H1 (cell line): ENCODE measurements at regions not wholly inside any gene's neighbourhood (a gene's known extent, or its start where the extent isn't known, plus 50 kb on each side); places are given as distances from the start of the nearest gene placed in this dataset.

Experiments used
- CTCF ChIA-PET: fragments of 300-600 bp; sonication (Branson Sonifier 250); formaldehyde crosslinking; loops from one replicate; lab custom pipeline; 2021; ENCODE audit not compliant: partially characterized antibody; lab: Charles Lee
- POLR2A ChIA-PET: fragments of 300-600 bp; sonication (Branson Sonifier 250); formaldehyde crosslinking; loops from one replicate; lab custom pipeline; 2021; ENCODE audit warnings: inconsistent platforms; ENCODE audit not compliant: partially characterized antibody; lab: Charles Lee
- DNase-seq, 2 experiments: peaks; one replicate each; pipeline versions ENCODE4 v3.0.0 to v3.0.0-alpha.2; 2010 to 2022; ENCODE audit warnings: low spot score in 2 of 2, low read depth in 1 of 2, mixed read lengths in 1 of 2
- FAIRE-seq: peaks from 2 replicates; lab custom pipeline; 2011; peaks lifted over from hg19 to GRCh38; lab: Jason Lieb, UNC
- H2AFZ ChIP-seq: 2 replicates; pipeline ENCODE4 v1.8.1; 2012; ENCODE audit warnings: low read length, inconsistent platforms
- H2AK5ac ChIP-seq: 2 replicates; pipeline ENCODE4 v1.6.1; 2013; ENCODE audit warnings: low read depth, low read length
- H2BK120ac ChIP-seq: replicated peaks from 2 replicates; pipeline ENCODE3; 2013; ENCODE audit warnings: low read depth, low read length, inconsistent platforms
- H2BK12ac ChIP-seq: 2 replicates; pipeline ENCODE4 v1.6.1; 2013; ENCODE audit warnings: low read depth, low read length
- H2BK15ac ChIP-seq: 2 replicates; pipeline ENCODE4 v1.6.1; 2013; ENCODE audit warnings: low read length
- H2BK20ac ChIP-seq: 2 replicates; pipeline ENCODE4 v1.6.1; 2013; ENCODE audit warnings: low read length
- H2BK5ac ChIP-seq: 2 replicates; pipeline ENCODE4 v1.6.1; 2013; ENCODE audit warnings: low read depth, low read length
- H3K14ac ChIP-seq: 2 replicates; pipeline ENCODE4 v1.6.1; 2013; ENCODE audit warnings: inconsistent platforms; ENCODE audit not compliant: insufficient read length
- H3K18ac ChIP-seq: 2 replicates; pipeline ENCODE4 v1.6.1; 2013; ENCODE audit warnings: low read length; ENCODE audit errors: extremely low read depth
- H3K23ac ChIP-seq: 2 replicates; pipeline ENCODE4 v1.6.1; 2013; ENCODE audit warnings: inconsistent platforms; ENCODE audit not compliant: insufficient read length
- H3K23me2 ChIP-seq: 2 replicates; pipeline ENCODE4 v1.6.1; 2013; ENCODE audit warnings: low read depth, low read length
- H3K27ac ChIP-seq: 2 replicates; pipeline ENCODE4 v1.6.1; 2011; ENCODE audit warnings: low read depth, low read length, inconsistent platforms
- H3K27me3 ChIP-seq, 4 experiments: replicated peaks in 1 of 4; 1 replicate in 1 of 4; 2 replicates in 3 of 4; pipeline versions ENCODE4 v1.6.1 to v1.8.1; 2011 to 2013; ENCODE audit warnings: low read length in 3 of 4, mild to moderate bottlenecking in 3 of 4, inconsistent platforms in 2 of 4, mixed read lengths in 2 of 4, moderate library complexity in 1 of 4; ENCODE audit not compliant: control insufficient read depth in 3 of 4, insufficient read depth in 3 of 4; ENCODE audit errors: extremely low read depth in 1 of 4
- H3K36me3 ChIP-seq, 4 experiments: 2 replicates each; pipeline versions ENCODE4 v1.6.1 to v1.8.1; 2011 to 2013; ENCODE audit warnings: mild to moderate bottlenecking in 4 of 4, low read length in 3 of 4, moderate library complexity in 2 of 4, control low read depth in 1 of 4, inconsistent platforms in 1 of 4; ENCODE audit not compliant: insufficient read depth in 4 of 4, control insufficient read depth in 2 of 4
- H3K4ac ChIP-seq: replicated peaks from 2 replicates; pipeline ENCODE3; 2013; ENCODE audit warnings: low read length, low read depth, mixed read lengths, inconsistent platforms; ENCODE audit not compliant: insufficient read length
- H3K4me1 ChIP-seq, 4 experiments: replicated peaks in 1 of 4; 1 replicate in 1 of 4; 2 replicates in 3 of 4; pipeline versions ENCODE4 v1.6.1 to v1.8.1; 2011 to 2013; ENCODE audit warnings: low read length in 3 of 4, inconsistent platforms in 2 of 4, mixed read lengths in 1 of 4; ENCODE audit not compliant: insufficient read depth in 4 of 4, control insufficient read depth in 3 of 4
- H3K4me2 ChIP-seq, 2 experiments: 2 replicates each; pipeline versions ENCODE4 v1.6.1 to v1.8.1; 2011 to 2013; ENCODE audit warnings: low read depth in 2 of 2, low read length in 2 of 2, control low read depth in 1 of 2, inconsistent platforms in 1 of 2, mild to moderate bottlenecking in 1 of 2; ENCODE audit not compliant: insufficient read depth in 1 of 2
- H3K4me3 ChIP-seq, 4 experiments: fragments of 200-600, 300-600 bp in 1 of 4; sonication (generic), shearing (Covaris generic), sonication (Bioruptor Twin) in 1 of 4; 2 replicates each; pipeline versions ENCODE4 v1.5.1 to v1.8.1; 2011 to 2016; ENCODE audit warnings: low read length in 4 of 4, low read depth in 3 of 4, control low read depth in 2 of 4, inconsistent platforms in 2 of 4, mild to moderate bottlenecking in 2 of 4, mixed read lengths in 1 of 4, moderate library complexity in 1 of 4; ENCODE audit not compliant: insufficient read depth in 2 of 4; ENCODE audit errors: extremely low read depth in 1 of 4
- H3K56ac ChIP-seq: replicated peaks from 2 replicates; pipeline ENCODE3; 2013; ENCODE audit warnings: low read depth, mild to moderate bottlenecking, mixed read lengths, low read length, inconsistent platforms; ENCODE audit not compliant: insufficient read length
- H3K79me1 ChIP-seq: 2 replicates; pipeline ENCODE4 v1.6.1; 2013; ENCODE audit warnings: low read depth, low read length, control low read depth
- H3K79me2 ChIP-seq, 2 experiments: 2 replicates each; pipeline versions ENCODE4 v1.6.1 to v1.8.1; 2012 to 2013; ENCODE audit warnings: low read length in 2 of 2, mild to moderate bottlenecking in 2 of 2, inconsistent platforms in 1 of 2; ENCODE audit not compliant: insufficient read depth in 2 of 2, control insufficient read depth in 1 of 2
- H3K9ac ChIP-seq, 4 experiments: replicated peaks in 1 of 4; 1 replicate in 1 of 4; 2 replicates in 3 of 4; pipeline versions ENCODE4 v1.6.1 to v1.8.1; 2011 to 2013; ENCODE audit warnings: low read depth in 3 of 4, low read length in 3 of 4, control low read depth in 2 of 4, mild to moderate bottlenecking in 2 of 4, moderate library complexity in 2 of 4, inconsistent platforms in 1 of 4; ENCODE audit errors: extremely low read depth in 1 of 4
- H3K9me3 ChIP-seq, 2 experiments: 2 replicates each; pipeline versions ENCODE4 v1.6.1 to v1.8.1; 2012 to 2013; ENCODE audit warnings: mild to moderate bottlenecking in 2 of 2, moderate library complexity in 2 of 2, control low read depth in 1 of 2, inconsistent platforms in 1 of 2, low read depth in 1 of 2, low read length in 1 of 2, mixed read lengths in 1 of 2; ENCODE audit not compliant: insufficient read depth in 2 of 2
- H4K20me1 ChIP-seq, 2 experiments: replicated peaks in 1 of 2; 2 replicates each; pipeline versions ENCODE3 to v1.8.1; 2011 to 2013; ENCODE audit warnings: inconsistent platforms in 2 of 2, low read length in 2 of 2, mild to moderate bottlenecking in 1 of 2; ENCODE audit not compliant: insufficient read depth in 2 of 2, control insufficient read depth in 1 of 2
- H4K5ac ChIP-seq: 2 replicates; pipeline ENCODE4 v1.6.1; 2013; ENCODE audit warnings: low read length, low read depth, mixed read lengths, inconsistent platforms; ENCODE audit not compliant: insufficient read length
- H4K8ac ChIP-seq: 2 replicates; pipeline ENCODE4 v1.8.0; 2013; ENCODE audit warnings: mild to moderate bottlenecking, moderate library complexity, low read length, inconsistent platforms; ENCODE audit not compliant: insufficient read depth; ENCODE audit errors: extremely low read depth
- H4K91ac ChIP-seq: replicated peaks from 2 replicates; pipeline ENCODE3; 2013; ENCODE audit warnings: low read length, mixed read lengths, inconsistent platforms; ENCODE audit not compliant: insufficient read length
- BRCA1 ChIP-seq: IDR thresholded peaks from 2 replicates; pipeline ENCODE4 v1.6.1; 2012; ENCODE audit warnings: low read depth, low read length, improper control_type of control experiment
- EP300 ChIP-seq, 2 experiments: IDR thresholded peaks; 1 replicate in 1 of 2; 2 replicates in 1 of 2; pipeline ENCODE4 v1.6.1; 2011 to 2012; ENCODE audit warnings: low read depth in 2 of 2, low read length in 2 of 2, mild to moderate bottlenecking in 2 of 2, borderline replicate concordance in 1 of 2, inconsistent platforms in 1 of 2, moderate library complexity in 1 of 2
- HDAC2 ChIP-seq, 2 experiments: fragments of 300-600 bp in 1 of 2; sonication (generic) in 1 of 2; IDR thresholded peaks; 2 replicates each; pipeline ENCODE4 v1.6.1; 2011 to 2012; ENCODE audit warnings: low read depth in 2 of 2, low read length in 2 of 2, mild to moderate bottlenecking in 2 of 2, moderate library complexity in 2 of 2, borderline replicate concordance in 1 of 2, inconsistent platforms in 1 of 2
- NRF1 ChIP-seq: IDR thresholded peaks from 2 replicates; pipeline ENCODE4 v1.6.1; 2011; ENCODE audit warnings: mild to moderate bottlenecking, low read depth, low read length, improper control_type of control experiment
- POLR2A ChIP-seq, 2 experiments: IDR thresholded peaks; 1 replicate in 1 of 2; 2 replicates in 1 of 2; pipeline ENCODE4 v1.6.1; 2011; ENCODE audit warnings: low read depth in 2 of 2, low read length in 2 of 2, mild to moderate bottlenecking in 2 of 2; ENCODE audit errors: control extremely low read depth in 1 of 2
- POU5F1 ChIP-seq: IDR thresholded peaks from 2 replicates; pipeline ENCODE4 v1.6.1; 2011; ENCODE audit warnings: low read depth, mild to moderate bottlenecking, low read length, moderate library complexity
- SP1 ChIP-seq: IDR thresholded peaks from 2 replicates; pipeline ENCODE4 v1.6.1; 2011; ENCODE audit warnings: low read depth, low read length
- SRF ChIP-seq: IDR thresholded peaks from 2 replicates; pipeline ENCODE4 v1.6.1; 2011; ENCODE audit warnings: mild to moderate bottlenecking, low read depth, low read length, moderate library complexity
- WGBS, 2 experiments: shearing (Covaris generic) in 1 of 2; methylation state at CpG; one replicate each; pipeline versions ENCODE4 v1.1.6 to v1.1.7; 2013 to 2015; ENCODE audit warnings: low lambda C conversion rate in 2 of 2, mixed read lengths in 2 of 2, inconsistent platforms in 1 of 2, low coverage in 1 of 2, missing lambda C conversion rate in 1 of 2; ENCODE audit not compliant: insufficient replicate concordance in 2 of 2, insufficient coverage in 1 of 2, insufficient read length in 1 of 2; ENCODE audit errors: extremely low coverage in 1 of 2, missing lambda C conversion rate in 1 of 2; 5-methylcytosine and 5-hydroxymethylcytosine counted together

DNA sequence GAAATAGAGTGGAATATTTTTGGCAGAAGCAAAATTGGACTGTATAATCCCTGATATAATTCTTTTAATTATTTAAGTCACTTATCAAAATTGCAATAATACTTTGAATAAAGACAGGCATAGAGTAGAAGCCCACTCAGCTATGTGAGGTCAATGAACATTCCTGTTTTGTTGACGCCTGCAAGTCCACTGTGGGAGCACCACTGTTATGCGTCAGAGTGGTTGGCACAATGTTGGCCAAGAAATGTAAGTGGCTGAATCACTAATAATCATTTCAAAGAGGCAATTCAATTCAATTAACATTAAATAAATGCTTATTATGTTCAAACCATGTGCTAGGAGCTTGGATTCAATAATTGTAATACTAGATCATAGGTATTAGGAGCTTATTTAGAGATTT lies 221.0 kb downstream of the SPCS3 start:
- DNase-seq = no peak
- H3K27ac ChIP-seq = no peak overlapping the region
- H3K9me3 ChIP-seq = no peaks in the 10 kb centered on the region
- H3K9ac ChIP-seq = no peak overlapping the region
- no peaks in the 10 kb centered on the region for H3K36me3 ChIP-seq
- ChIA-PET POLR2A (no interaction called here), CTCF (interaction anchor here (0.7 to 1.2 kb wide), 3 partner anchors 10 to 593 kb away, joined by 3 to 5 read pairs (median 4); no protein-coding TSS in a partner anchor)
- FAIRE-seq = no peak
- no peak for TF ChIP-seq BRCA1
- no peak for TF ChIP-seq SRF
- no peak for TF ChIP-seq POU5F1
- no peak for TF ChIP-seq HDAC2 (IDR thresholded peaks at IDR 0.05; ENCODE audit: borderline replicate concordance in 1 of 2, low read depth in 2 of 2, low read length in 2 of 2)
- TF ChIP-seq EP300 (IDR thresholded peaks at IDR 0.05; ENCODE audit: borderline replicate concordance in 1 of 2, low read depth in 2 of 2, low read length in 2 of 2) = no peak
- no peak for TF ChIP-seq SP1
- no peak for TF ChIP-seq POLR2A (IDR thresholded peaks at IDR 0.05; ENCODE audit: control extremely low read depth in 1 of 2, low read depth in 2 of 2, low read length in 2 of 2)
- TF ChIP-seq NRF1 = no peak
- 92% methylated on average over 2 of the region's 2 CpGs; no CpG with 5 or more reads in 1 of the 2 experiments for WGBS, 2 experiments
- no peaks in the 10 kb centered on the region for H4K20me1 ChIP-seq
- H3K23ac ChIP-seq = no peak overlapping the region
- no peak overlapping the region for H3K14ac ChIP-seq
- H3K4me1 ChIP-seq = peaks cover 0 to 4% (median 0%) of the 10 kb centered on the region in 4 experiments; a peak in 2 of 7 replicates
- H2AK5ac ChIP-seq = no peak overlapping the region
- H2AFZ ChIP-seq = no peak overlapping the region
- no peaks in the 10 kb centered on the region for H3K79me1 ChIP-seq
- no peak overlapping the region for H3K56ac ChIP-seq
- no peaks in the 10 kb centered on the region for H3K79me2 ChIP-seq
- H4K91ac ChIP-seq = no peak overlapping the region
- no peak overlapping the region for H3K4ac ChIP-seq
- H2BK5ac ChIP-seq = no peak overlapping the region
- no peak overlapping the region for H4K5ac ChIP-seq
- H4K8ac ChIP-seq = no peak overlapping the region
- no peak overlapping the region for H2BK12ac ChIP-seq
- H3K23me2 ChIP-seq = no peaks in the 10 kb centered on the region
- no peak overlapping the region for H2BK20ac ChIP-seq
- H3K4me2 ChIP-seq = no peak overlapping the region
- H3K4me3 ChIP-seq = no peak overlapping the region
- no peak overlapping the region for H2BK120ac ChIP-seq
- no peak overlapping the region for H2BK15ac ChIP-seq
- H3K27me3 ChIP-seq = no peaks in the 10 kb centered on the region
- no peak overlapping the region for H3K18ac ChIP-seq
